Pons (tissue), 1 donor: ENCODE measurements at regions not wholly inside any gene's neighbourhood (a gene's known extent, or its start where the extent isn't known, plus 50 kb on each side); places are given as distances from the start of the nearest gene placed in this dataset.
"Not testable (repeated sequence)": the region's sequence is repeated elsewhere in the genome, so short reads cannot be mapped to it uniquely, and the experiment has no call there.

ENCODE experiments used
- DNase-seq: peaks from one replicate; pipeline ENCODE4 v3.0.0-alpha.2; 2016; ENCODE audit warnings: low spot score

- no peak for DNase-seq
These were observed 233.0 kb upstream of the MAD2L1 start for GRCh38 chr4:120299631-120300030.

- DNase-seq: no peak
These were observed 226.7 kb upstream of the MAD2L1 start for GRCh38 chr4:120293341-120293740.

DNA sequence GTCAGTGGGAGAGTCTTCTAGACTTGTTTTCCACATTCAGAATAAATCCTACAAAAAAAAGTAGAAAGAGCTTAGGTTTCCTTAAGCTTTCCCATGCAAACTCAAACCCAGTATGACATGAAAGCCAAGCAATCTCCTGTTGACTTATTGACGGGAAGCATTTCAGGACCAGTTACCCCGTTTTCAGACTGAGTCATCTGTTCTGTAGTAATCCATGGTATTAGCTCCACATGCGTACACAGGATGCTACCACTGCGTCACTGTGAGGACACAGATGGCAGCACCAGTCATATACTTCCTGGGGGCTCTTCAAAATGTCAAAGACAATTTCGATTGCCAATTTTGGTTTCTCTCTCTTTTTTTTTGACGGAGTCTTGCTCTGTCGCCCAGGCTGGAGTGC is 224.9 kb upstream of the MAD2L1 start:
- DNase-seq: no peak

DNA sequence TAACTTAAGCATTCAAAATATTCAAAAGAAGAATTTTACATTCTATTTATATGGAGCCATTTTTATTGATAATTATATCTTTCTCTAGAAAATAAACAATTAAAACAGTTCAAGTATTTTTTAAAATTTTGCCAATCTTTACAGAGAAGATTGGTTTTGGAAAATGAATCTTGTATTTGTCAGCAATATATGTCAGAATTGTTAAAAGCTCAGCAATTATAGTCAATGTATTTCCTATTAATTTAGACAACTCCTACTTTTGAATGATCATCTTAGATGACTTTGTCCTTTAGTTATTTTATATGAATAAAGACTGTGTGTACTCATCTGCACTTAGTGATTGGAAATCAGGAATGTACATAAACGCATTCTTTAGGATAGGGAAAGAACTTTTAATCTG is 223.9 kb upstream of the MAD2L1 start:
- DNase-seq: no peak

DNA sequence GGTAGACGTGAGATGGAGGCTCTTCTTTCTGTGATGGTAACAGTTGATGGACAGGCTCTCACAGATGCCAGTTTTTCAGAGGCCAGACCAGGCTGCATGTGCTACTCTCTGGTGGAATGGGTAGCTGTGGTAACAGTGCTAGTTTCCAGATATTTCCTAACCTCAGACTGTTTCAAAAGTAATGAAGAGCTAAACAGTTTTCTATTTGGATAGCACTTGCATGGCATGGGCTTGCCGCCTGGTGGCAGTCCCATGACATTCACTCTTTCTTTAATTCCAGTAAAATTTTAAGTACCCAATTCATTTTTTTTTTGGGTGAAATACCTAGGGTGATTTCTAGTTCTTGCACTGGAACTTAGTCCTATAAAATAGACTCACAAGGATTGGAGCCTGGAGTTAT is 220.2 kb upstream of the MAD2L1 start:
- DNase-seq: no peak

DNA sequence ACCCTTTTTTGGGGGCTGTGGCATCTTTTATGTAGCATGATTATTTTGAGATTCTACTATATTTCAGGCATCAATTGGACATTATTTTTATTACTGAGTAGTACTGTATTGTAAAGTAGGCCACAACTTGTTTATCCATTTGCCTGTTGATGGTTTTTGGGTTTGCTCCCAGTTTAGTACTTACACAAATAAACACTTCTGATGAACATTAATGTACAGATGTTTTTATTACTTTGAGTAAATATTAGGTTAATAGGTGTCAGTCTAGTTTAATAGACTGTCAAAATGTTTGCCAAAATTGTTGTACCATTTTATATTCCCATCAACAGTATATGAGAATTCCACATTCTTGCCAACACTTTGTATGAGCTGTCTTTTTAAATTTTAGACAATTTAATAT is 214.9 kb upstream of the MAD2L1 start:
- DNase-seq: no peak

- DNase-seq: no peak
These were observed 210.7 kb upstream of the MAD2L1 start for GRCh38 chr4:120277391-120277790.

DNA sequence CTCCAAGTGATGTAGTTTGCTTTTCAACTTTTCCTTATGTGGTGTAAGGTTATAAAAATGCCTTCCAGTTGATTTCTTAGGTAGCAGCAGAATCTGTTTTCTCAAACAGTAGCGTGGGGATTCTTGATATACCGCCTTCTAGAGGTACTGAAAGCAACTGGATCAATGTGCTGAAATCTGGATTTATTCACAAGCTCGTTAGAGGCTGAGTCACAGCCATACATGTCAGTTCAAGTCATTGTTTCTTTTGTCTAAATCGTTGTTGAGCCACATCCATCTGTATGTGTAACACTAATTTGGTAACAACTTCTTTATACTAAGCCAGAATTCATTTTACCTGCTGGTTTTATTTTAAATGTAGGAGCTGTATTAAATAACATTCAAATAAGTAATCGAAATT is 200.0 kb upstream of the MAD2L1 start:
- no peak for DNase-seq

- DNase-seq: no peak
These were observed 197.0 kb upstream of the MAD2L1 start for GRCh38 chr4:120263618-120264017.

GRCh38 chr4:120261117-120261516 is 194.5 kb upstream of the MAD2L1 start:
- no peak for DNase-seq

DNA sequence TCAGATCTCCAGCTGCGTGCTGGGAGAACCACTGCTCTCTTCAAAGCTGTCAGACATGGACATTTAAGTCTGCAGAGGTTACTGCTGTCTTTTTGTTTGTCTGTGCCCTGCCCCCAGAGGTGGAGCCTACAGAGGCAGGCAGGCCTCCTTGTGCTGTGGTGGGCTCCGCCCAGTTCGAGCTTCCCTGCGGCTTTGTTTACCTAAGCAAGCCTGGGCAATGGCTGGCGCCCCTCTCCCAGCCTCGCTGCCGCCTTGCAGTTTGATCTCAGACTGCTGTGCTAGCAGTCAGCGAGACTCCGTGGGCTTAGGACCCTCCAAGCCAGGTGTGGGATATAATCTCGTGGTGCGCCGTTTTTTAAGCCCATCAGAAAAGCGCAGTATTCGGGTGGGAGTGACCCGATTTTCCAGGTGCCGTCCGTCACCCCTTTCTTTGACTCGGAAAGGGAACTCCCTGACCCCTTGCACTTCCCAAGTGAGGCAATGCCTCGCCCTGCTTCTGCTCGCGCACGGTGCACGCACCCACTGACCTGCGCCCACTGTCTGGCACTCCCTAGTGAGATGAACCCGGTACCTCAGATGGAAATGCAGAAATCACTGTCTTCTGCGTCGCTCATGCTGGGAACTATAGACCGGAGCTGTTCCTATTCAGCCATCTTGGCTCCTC is 189.6 kb upstream of the MAD2L1 start:
- DNase-seq: not testable (repeated sequence)

GRCh38 chr4:120238277-120238973 is 171.8 kb upstream of the MAD2L1 start:
- DNase-seq: no peak

DNA sequence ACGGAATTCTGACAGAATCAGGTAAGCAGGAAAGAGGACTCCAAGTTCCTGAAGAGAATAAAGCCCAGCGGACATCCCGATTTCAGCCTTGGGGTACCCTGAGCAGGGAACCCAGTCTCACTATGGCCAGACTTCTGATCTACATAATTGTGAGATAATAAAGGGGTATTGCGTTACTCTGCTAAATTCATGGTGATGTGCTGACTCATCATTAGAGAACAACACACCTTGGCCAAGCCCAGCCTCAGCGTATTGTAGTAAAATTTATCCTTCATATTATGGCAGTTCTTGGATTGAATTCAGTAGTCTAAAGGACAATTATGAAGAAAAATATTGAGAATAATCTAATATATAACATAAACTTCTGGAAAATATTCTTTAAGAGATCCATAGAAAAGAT is 170.2 kb upstream of the MAD2L1 start:
- no peak for DNase-seq

- no peak for DNase-seq
These were observed 165.4 kb upstream of the MAD2L1 start for GRCh38 chr4:120232050-120232449.

DNA sequence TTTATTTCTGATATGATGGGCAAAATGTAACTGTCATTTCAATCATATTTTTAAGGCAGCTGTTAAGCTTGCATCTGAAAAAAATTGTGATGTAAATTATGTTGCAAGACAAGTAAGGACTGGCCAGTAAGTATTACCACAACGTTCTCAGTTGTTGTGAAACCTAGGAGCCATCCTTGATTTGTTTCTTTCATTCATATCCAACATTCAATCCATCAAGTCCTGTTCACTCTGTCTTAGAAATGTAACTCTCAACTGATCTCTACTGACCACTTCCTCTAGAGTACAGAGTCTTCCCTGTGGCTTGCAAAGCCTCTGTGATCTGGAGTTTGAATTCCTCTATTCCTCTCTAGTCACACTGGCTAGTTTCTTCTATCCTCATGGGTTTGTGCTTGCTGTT is 161.4 kb upstream of the MAD2L1 start:
- no peak for DNase-seq

GRCh38 chr4:120227554-120227953 is 160.9 kb upstream of the MAD2L1 start:
- no peak for DNase-seq

- no peak for DNase-seq
These were observed 158.9 kb upstream of the MAD2L1 start for GRCh38 chr4:120225527-120225926.

DNA sequence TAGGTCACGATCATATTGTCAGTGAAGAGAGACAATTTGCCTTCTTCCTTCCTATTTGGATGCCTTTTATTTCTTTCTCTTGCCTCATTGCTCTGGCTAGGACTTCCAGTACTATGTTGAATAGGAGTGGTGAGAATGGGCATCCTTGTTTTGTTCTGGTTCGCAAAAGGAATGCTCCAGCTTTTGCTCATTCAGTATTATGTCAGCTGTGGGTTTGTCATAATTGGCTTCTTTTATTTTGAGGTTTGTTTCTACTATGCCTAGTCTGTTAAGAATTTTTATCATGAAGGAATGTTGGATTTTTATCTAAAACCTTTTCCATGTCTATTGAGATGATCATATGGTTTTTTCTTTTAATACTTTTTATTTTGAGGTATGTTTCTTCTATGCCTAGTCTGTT is 152.3 kb upstream of the MAD2L1 start:
- no peak for DNase-seq

GRCh38 chr4:120215350-120215749 is 148.7 kb upstream of the MAD2L1 start:
- no peak for DNase-seq

DNA sequence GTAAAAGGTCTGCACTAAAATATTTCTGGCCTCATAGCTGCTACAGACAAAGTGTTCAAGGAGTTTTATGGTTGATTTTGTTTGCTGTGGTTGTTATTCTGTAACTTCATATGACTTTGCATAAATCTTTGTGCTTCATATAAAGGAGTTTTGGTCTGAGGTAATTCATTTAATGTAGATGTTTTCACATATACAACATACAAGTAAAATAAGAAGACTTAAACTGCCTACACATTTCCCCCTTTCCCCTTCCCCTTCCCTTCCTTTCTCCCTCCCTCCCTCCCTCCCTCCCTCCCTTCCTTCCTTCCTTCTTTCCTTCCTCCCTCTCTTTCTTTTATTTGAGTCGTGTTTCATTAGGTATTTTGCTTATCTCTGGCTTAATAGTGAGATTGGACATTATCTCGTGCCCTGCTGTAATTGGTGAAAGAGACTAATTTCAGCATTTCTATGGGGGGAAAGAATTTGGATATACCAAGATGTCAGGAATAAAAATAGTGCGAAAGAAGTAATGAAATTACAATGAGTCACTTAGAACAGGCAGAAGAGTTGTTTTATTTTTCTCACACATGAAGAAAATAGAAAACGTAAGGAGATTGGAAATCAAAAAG is 144.9 kb upstream of the MAD2L1 start:
- no peak for DNase-seq

DNA sequence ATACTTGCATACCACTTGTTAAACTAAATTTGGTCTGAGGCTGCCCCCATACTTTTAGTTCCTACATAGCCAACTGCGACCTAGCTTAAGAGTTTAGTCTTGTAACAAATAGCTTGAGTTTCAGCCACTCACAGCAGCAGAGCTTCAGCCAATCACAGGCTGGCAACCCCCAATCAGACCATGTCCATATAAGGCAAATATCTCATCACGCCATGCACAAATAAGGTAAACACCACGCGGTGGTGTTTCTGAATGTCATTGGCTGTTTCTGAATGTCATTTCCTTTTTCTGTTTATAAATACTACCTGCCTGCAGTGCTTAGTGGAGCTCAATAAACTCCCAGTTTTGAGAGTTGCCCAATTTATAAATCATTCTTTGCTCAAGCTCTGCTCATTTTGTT is 143.1 kb upstream of the MAD2L1 start:
- DNase-seq: no peak

DNA sequence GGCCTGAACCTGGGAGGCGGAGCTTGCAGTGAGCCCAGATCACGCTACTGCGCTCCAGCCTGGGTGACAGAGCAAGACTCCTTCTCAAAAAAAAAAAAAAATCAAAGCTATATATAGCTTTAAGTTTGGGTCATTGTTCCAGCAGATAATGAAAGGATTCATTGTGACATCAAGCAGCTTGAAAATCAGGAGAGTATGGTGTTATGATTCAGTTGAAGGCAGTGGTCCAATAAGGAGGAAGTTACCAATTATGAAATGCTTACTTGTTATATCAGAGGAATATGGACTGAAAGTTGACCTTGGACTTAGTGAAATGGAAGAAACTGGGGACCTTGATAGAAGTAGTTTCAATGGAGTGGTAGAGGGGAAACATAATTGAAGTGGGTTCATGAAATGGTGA is 140.4 kb upstream of the MAD2L1 start:
- DNase-seq: no peak

- DNase-seq: no peak
These were observed 135.6 kb upstream of the MAD2L1 start for GRCh38 chr4:120202222-120202621.
